ENCODE measurements at regions not wholly inside any gene's neighbourhood (a gene's known extent, or its start where the extent isn't known, plus 50 kb on each side); places are given as distances from the start of the nearest gene placed in this dataset.

GRCh38 chr9:111163716-111164389, 125.6 kb upstream of the LPAR1 start:
- TF ChIP-seq CTCF (conservative IDR thresholded peaks at IDR 0.05) (no peak), ZFX (IDR thresholded peaks at IDR 0.05) (no peak)

All from C4-2B (cell line).